HAP-1 (cell line): ENCODE measurements at regions not wholly inside any gene's neighbourhood (a gene's known extent, or its start where the extent isn't known, plus 50 kb on each side); places are given as distances from the start of the nearest gene placed in this dataset.

Source experiments
- DNase-seq, 2 experiments: peaks; one replicate each; pipeline ENCODE4 v3.0.0-alpha.2; 2016 to 2020; ENCODE audit warnings: low spot score in 2 of 2
- H3K27me3 ChIP-seq: fragments of 250-450 bp; sonication (Bioruptor Pico); 2 replicates; pipeline ENCODE4 v1.5.1; 2020; ENCODE audit warnings: low read depth, mild to moderate bottlenecking, moderate library complexity
- H3K36me3 ChIP-seq: fragments of 250-450 bp; sonication (Bioruptor Pico); replicated peaks from 2 replicates; pipeline ENCODE4 v1.5.1; 2020; ENCODE audit warnings: mild to moderate bottlenecking
- H3K4me1 ChIP-seq: fragments of 250-450 bp; sonication (Bioruptor Pico); 2 replicates; pipeline ENCODE4 v1.5.1; 2020; ENCODE audit warnings: mild to moderate bottlenecking
- H3K4me3 ChIP-seq: fragments of 250-450 bp; sonication (Bioruptor Pico); 2 replicates; pipeline ENCODE4 v1.5.1; 2020; ENCODE audit warnings: mild to moderate bottlenecking, moderate library complexity
- H3K9me3 ChIP-seq: fragments of 250-450 bp; sonication (Bioruptor Pico); 2 replicates; pipeline ENCODE4 v1.5.1; 2020; ENCODE audit warnings: mild to moderate bottlenecking, moderate library complexity
- in situ Hi-C: fragments of 300-500 bp; cut with MboI; formaldehyde crosslinking; loops from 3 replicates; pipeline ENCODE4 v1.14.3; 2020; ENCODE audit warnings: low sequenced_read_pairs, inconsistent platforms, mixed read lengths

GRCh38 chr5:124647352-124647751 is 99.1 kb downstream of the ZNF608 start:
- no peak for DNase-seq
- Histone ChIP-seq H3K36me3 (no peaks in the 10 kb centered on the region), H3K4me1 (peaks cover 29% of the 10 kb centered on the region), H3K9me3 (no peaks in the 10 kb centered on the region), H3K4me3 (no peak overlapping the region), H3K27me3 (no peaks in the 10 kb centered on the region)
- in situ Hi-C loops, result no loop called here

- H3K27me3 ChIP-seq, result no peaks in the 10 kb centered on the region
- H3K4me1 ChIP-seq, result peaks cover 13% of the 10 kb centered on the region
- no peaks in the 10 kb centered on the region for H3K9me3 ChIP-seq
- no peak for DNase-seq
- in situ Hi-C loops, result no loop called here
- H3K4me3 ChIP-seq, result no peak overlapping the region
- no peaks in the 10 kb centered on the region for H3K36me3 ChIP-seq
Measured at GRCh38 chr5:124645396-124645795, 101.0 kb downstream of the ZNF608 start.

- Histone ChIP-seq H3K9me3 (no peaks in the 10 kb centered on the region), H3K36me3 (no peaks in the 10 kb centered on the region), H3K4me3 (no peak overlapping the region), H3K27me3 (no peaks in the 10 kb centered on the region), H3K4me1 (peaks cover 5% of the 10 kb centered on the region)
- in situ Hi-C loops, result no loop called here
- no peak for DNase-seq
Measured at GRCh38 chr5:124644582-124644981, 101.9 kb downstream of the ZNF608 start.

GRCh38 chr5:124644138-124644537 is 102.3 kb downstream of the ZNF608 start:
- DNase-seq, result no peak
- no peak overlapping the region for H3K4me3 ChIP-seq
- no peaks in the 10 kb centered on the region for H3K9me3 ChIP-seq
- no peaks in the 10 kb centered on the region for H3K36me3 ChIP-seq
- H3K4me1 ChIP-seq, result peaks cover under 1% of the 10 kb centered on the region
- no peaks in the 10 kb centered on the region for H3K27me3 ChIP-seq
- in situ Hi-C loops, result no loop called here

GRCh38 chr5:124643336-124643735 is 103.1 kb downstream of the ZNF608 start:
- in situ Hi-C loops, result no loop called here
- no peak for DNase-seq
- Histone ChIP-seq H3K4me3 (no peak overlapping the region), H3K36me3 (no peaks in the 10 kb centered on the region), H3K4me1 (no peaks in the 10 kb centered on the region; the same call in 1 of the 2 replicates), H3K27me3 (no peaks in the 10 kb centered on the region), H3K9me3 (no peaks in the 10 kb centered on the region)

GRCh38 chr5:124642151-124642550 is 104.3 kb downstream of the ZNF608 start:
- H3K36me3 ChIP-seq, result no peaks in the 10 kb centered on the region
- no peak overlapping the region for H3K4me3 ChIP-seq
- in situ Hi-C loops, result no loop called here

GRCh38 chr5:124641154-124641792 is 105.2 kb downstream of the ZNF608 start:
- Histone ChIP-seq H3K4me3 (no peak overlapping the region), H3K27me3 (no peaks in the 10 kb centered on the region), H3K36me3 (no peaks in the 10 kb centered on the region), H3K9me3 (no peaks in the 10 kb centered on the region), H3K4me1 (no peaks in the 10 kb centered on the region; the same call in 1 of the 2 replicates)
- in situ Hi-C loops, result no loop called here
- DNase-seq, result no peak

More at GRCh38 chr5:124642151-124642550, 104.3 kb downstream of the ZNF608 start:
- Histone ChIP-seq H3K27me3 (no peaks in the 10 kb centered on the region), H3K9me3 (no peaks in the 10 kb centered on the region), H3K4me1 (no peaks in the 10 kb centered on the region; the same call in 1 of the 2 replicates)
- DNase-seq, result no peak

GRCh38 chr5:124639095-124639665 is 107.3 kb downstream of the ZNF608 start:
- Histone ChIP-seq H3K36me3 (no peaks in the 10 kb centered on the region), H3K4me3 (no peak overlapping the region), H3K9me3 (no peaks in the 10 kb centered on the region), H3K4me1 (peaks cover 12% of the 10 kb centered on the region), H3K27me3 (no peaks in the 10 kb centered on the region)
- DNase-seq, result no peak
- in situ Hi-C loops, result no loop called here

GRCh38 chr5:124637011-124637410 is 109.4 kb downstream of the ZNF608 start:
- no peaks in the 10 kb centered on the region for H3K36me3 ChIP-seq
- in situ Hi-C loops, result no loop called here
- DNase-seq, result no peak
- no peaks in the 10 kb centered on the region for H3K27me3 ChIP-seq
- H3K4me3 ChIP-seq, result no peak overlapping the region
- peaks cover 16% of the 10 kb centered on the region for H3K4me1 ChIP-seq
- H3K9me3 ChIP-seq, result no peaks in the 10 kb centered on the region

GRCh38 chr5:124634741-124635323 is 111.6 kb downstream of the ZNF608 start:
- no peaks in the 10 kb centered on the region for H3K27me3 ChIP-seq
- DNase-seq, result no peak
- H3K4me3 ChIP-seq, result no peak overlapping the region
- H3K4me1 ChIP-seq, result peaks cover 16% of the 10 kb centered on the region
- H3K9me3 ChIP-seq, result no peaks in the 10 kb centered on the region
- in situ Hi-C loops, result no loop called here
- no peaks in the 10 kb centered on the region for H3K36me3 ChIP-seq

- no peak overlapping the region for H3K4me3 ChIP-seq
- no peaks in the 10 kb centered on the region for H3K9me3 ChIP-seq
- H3K27me3 ChIP-seq, result no peaks in the 10 kb centered on the region
- DNase-seq, result peak; percentile 25 to 36
- H3K36me3 ChIP-seq, result no peaks in the 10 kb centered on the region
- peaks cover 16% of the 10 kb centered on the region for H3K4me1 ChIP-seq
- in situ Hi-C loops, result no loop called here
Measured at GRCh38 chr5:124634228-124634739, 112.2 kb downstream of the ZNF608 start.

- no peaks in the 10 kb centered on the region for H3K9me3 ChIP-seq
Measured at GRCh38 chr5:124633209-124633608, 113.2 kb downstream of the ZNF608 start.

GRCh38 chr5:124631874-124632550 is 114.4 kb downstream of the ZNF608 start:
- H3K4me1 ChIP-seq, result peaks cover 20% of the 10 kb centered on the region
- peak; percentile 52 to 62 for DNase-seq
- in situ Hi-C loops, result no loop called here
- H3K36me3 ChIP-seq, result no peaks in the 10 kb centered on the region
- H3K27me3 ChIP-seq, result no peaks in the 10 kb centered on the region
- no peaks in the 10 kb centered on the region for H3K9me3 ChIP-seq
- no peak overlapping the region for H3K4me3 ChIP-seq

More at GRCh38 chr5:124633209-124633608, 113.2 kb downstream of the ZNF608 start:
- no peak for DNase-seq
- in situ Hi-C loops, result no loop called here
- H3K4me1 ChIP-seq, result peaks cover 17% of the 10 kb centered on the region
- H3K36me3 ChIP-seq, result no peaks in the 10 kb centered on the region
- H3K4me3 ChIP-seq, result no peak overlapping the region
- H3K27me3 ChIP-seq, result no peaks in the 10 kb centered on the region
